Myocyte (in vitro differentiated cells): ENCODE measurements at regions not wholly inside any gene's neighbourhood (a gene's known extent, or its start where the extent isn't known, plus 50 kb on each side); places are given as distances from the start of the nearest gene placed in this dataset.
A peak's percentile ranks its signal among the peaks of the same experiment; 100 is the strongest.

Experiments
- DNase-seq: peaks from one replicate; pipeline ENCODE4 v3.0.0-alpha.2; 2012; ENCODE audit warnings: low read depth

- no peak for DNase-seq
Measured at GRCh38 chr18:56086786-56087185, 498.8 kb upstream of the TCF4 start.

GRCh38 chr18:56086176-56086575 lies 498.2 kb upstream of the TCF4 start:
- no peak for DNase-seq

- no peak for DNase-seq
Measured at GRCh38 chr18:56085551-56085950, 497.6 kb upstream of the TCF4 start.

GRCh38 chr18:56083523-56084287 lies 495.7 kb upstream of the TCF4 start:
- DNase-seq = no peak

- peak; percentile 27 for DNase-seq
Measured at GRCh38 chr18:56083097-56083521, 495.1 kb upstream of the TCF4 start.

- DNase-seq = no peak
Measured at GRCh38 chr18:56076723-56077122, 488.7 kb upstream of the TCF4 start.

- DNase-seq = no peak
Measured at GRCh38 chr18:56068701-56069100, 480.7 kb upstream of the TCF4 start.

GRCh38 chr18:56067969-56068671 lies 480.1 kb upstream of the TCF4 start:
- DNase-seq = peak; percentile 32

GRCh38 chr18:56067214-56067894 lies 479.4 kb upstream of the TCF4 start:
- DNase-seq = peak; percentile 4

- DNase-seq = no peak
Measured at GRCh38 chr18:56066524-56067213, 478.7 kb upstream of the TCF4 start.

GRCh38 chr18:56065086-56065485 lies 477.1 kb upstream of the TCF4 start:
- DNase-seq = no peak

GRCh38 chr18:56062931-56063330 lies 474.9 kb upstream of the TCF4 start:
- DNase-seq = no peak

- no peak for DNase-seq
Measured at GRCh38 chr18:56060967-56061541, 473.1 kb upstream of the TCF4 start.

GRCh38 chr18:56052202-56052601 lies 464.2 kb upstream of the TCF4 start:
- no peak for DNase-seq

- no peak for DNase-seq
Measured at GRCh38 chr18:56044239-56044638, 456.2 kb upstream of the TCF4 start.

- peak; percentile 3 for DNase-seq
Measured at GRCh38 chr18:56043641-56044061, 455.7 kb upstream of the TCF4 start.

GRCh38 chr18:56042915-56043536 lies 455.0 kb upstream of the TCF4 start:
- no peak for DNase-seq

GRCh38 chr18:56038171-56039030 lies 450.4 kb upstream of the TCF4 start:
- DNase-seq = no peak

- DNase-seq = no peak
Measured at GRCh38 chr18:56036741-56037140, 448.7 kb upstream of the TCF4 start.

- DNase-seq = no peak
Measured at GRCh38 chr18:56035546-56035945, 447.6 kb upstream of the TCF4 start.
